ENCODE measurements at regions not wholly inside any gene's neighbourhood (a gene's known extent, or its start where the extent isn't known, plus 50 kb on each side); places are given as distances from the start of the nearest gene placed in this dataset.
A peak's percentile ranks its signal among the peaks of the same experiment; 100 is the strongest.

DNA sequence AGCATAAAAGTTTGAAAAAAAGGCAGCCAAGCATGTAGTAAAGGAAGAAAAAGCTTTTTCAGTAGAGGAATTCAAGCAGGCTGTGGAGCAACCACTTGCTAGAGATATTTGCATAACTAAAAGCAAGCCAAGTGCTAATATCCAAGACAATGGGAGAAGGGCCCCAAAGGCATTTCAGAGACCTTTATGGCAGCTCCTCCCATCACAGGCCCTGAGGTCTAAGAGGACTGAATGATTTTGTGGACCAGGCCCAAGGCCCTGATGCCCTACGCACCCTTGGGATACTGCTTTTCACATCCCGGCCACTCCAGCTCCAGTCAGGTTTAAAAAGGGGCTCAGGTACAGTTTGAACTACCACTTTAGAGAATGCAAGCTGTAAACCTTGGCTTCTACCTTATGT is 261.7 kb upstream of the SEMA3C start:
- Histone ChIP-seq H3K27ac (no peak overlapping the region), H3K9me3 (peaks cover 0 to 8% (median 0%) of the 10 kb centered on the region in 11 donors), H3K27me3 (no peaks in the 10 kb centered on the region), H3K4me3 (no peak overlapping the region), H3K4me1 (peaks cover 0 to 8% (median 0%) of the 10 kb centered on the region in 9 donors), H3K36me3 (no peaks in the 10 kb centered on the region)
- WGBS, 2 donors = 88 to 97% methylated on average over 2 of the region's 2 CpGs
- DNase-seq = no peak
- TF ChIP-seq, protein P1, sequence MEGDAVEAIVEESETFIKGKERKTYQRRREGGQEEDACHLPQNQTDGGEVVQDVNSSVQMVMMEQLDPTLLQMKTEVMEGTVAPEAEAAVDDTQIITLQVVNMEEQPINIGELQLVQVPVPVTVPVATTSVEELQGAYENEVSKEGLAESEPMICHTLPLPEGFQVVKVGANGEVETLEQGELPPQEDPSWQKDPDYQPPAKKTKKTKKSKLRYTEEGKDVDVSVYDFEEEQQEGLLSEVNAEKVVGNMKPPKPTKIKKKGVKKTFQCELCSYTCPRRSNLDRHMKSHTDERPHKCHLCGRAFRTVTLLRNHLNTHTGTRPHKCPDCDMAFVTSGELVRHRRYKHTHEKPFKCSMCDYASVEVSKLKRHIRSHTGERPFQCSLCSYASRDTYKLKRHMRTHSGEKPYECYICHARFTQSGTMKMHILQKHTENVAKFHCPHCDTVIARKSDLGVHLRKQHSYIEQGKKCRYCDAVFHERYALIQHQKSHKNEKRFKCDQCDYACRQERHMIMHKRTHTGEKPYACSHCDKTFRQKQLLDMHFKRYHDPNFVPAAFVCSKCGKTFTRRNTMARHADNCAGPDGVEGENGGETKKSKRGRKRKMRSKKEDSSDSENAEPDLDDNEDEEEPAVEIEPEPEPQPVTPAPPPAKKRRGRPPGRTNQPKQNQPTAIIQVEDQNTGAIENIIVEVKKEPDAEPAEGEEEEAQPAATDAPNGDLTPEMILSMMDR (IDR thresholded peaks at IDR 0.05) = no peak
- intact Hi-C loops (cut with DNase I) = no loop called here
- no peak for ATAC-seq

DNA sequence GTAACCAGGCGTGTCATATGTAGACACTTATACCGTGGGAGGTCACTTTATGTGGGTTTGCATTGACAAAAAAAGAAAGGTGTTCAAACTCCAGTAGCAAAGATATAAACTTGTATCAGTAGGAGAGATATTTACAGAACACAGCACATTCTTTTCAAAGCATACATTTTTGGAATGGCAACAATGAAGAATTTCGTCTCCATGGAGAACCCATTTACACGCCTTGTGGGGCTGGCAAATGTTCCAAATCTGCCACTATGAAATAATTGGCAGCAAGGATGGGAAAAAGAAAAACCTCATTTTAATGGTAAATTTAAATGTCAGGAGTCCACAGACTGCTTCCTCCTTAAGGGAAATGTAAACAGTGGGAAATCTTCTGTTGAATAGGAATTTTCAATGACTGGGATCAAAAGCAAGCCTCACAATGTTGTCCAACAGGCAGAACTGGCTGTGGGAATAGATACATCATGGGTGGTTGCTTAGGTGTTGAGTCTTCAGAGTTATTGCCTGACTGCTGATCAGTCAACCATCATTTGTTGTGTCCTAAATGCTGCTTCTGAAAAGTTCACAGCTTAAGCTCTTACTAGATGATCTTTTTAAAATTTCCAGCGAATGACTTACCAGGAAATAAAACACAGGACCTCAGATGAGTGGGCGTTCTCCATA is 256.6 kb upstream of the SEMA3C start:
- ATAC-seq (no peak), DNase-seq (no peak)
- Histone ChIP-seq H3K27me3 (no peaks in the 10 kb centered on the region), H3K4me3 (no peak overlapping the region), H3K27ac (no peak overlapping the region), H3K4me1 (peaks cover 0 to 7% (median 0%) of the 10 kb centered on the region in 9 donors), H3K9me3 (peaks cover 0 to 8% (median 0%) of the 10 kb centered on the region in 11 donors), H3K36me3 (no peaks in the 10 kb centered on the region)
- 77% methylated on average over 6 of the region's 6 CpGs for WGBS, 2 donors
- intact Hi-C loops (cut with DNase I) = no loop called here
- TF ChIP-seq, protein P1 (IDR thresholded peaks at IDR 0.05) = no peak

DNA sequence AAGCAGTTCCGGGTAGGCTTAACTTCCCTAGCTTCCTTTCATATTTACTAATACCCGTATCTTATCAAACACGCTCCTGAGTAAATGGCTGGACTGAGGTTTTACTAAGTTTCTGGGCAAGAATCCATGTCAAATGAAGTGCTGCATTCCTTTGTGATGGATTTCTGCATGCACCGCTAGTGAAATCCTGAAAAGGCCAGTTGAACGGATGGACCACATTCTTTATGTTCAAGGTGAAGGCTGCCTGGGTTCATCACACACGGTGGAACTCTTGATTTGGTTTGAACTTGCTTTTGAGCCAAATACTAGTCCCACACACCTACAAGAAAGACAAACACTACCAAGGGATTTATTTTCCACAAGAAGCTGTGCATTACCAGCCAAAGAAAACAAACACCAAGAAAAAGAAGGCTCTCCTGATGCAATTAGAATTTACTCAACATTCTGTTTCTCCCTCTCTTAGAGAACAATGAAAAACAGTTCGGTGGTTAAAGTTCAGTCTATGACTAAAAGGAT is 255.0 kb upstream of the SEMA3C start:
- Histone ChIP-seq H3K27ac (no peak overlapping the region), H3K36me3 (no peaks in the 10 kb centered on the region), H3K27me3 (no peaks in the 10 kb centered on the region), H3K9me3 (peaks cover 0 to 8% (median 0%) of the 10 kb centered on the region in 11 donors), H3K4me1 (peaks cover 0 to 7% (median 0%) of the 10 kb centered on the region in 9 donors), H3K4me3 (no peak overlapping the region)
- intact Hi-C loops (cut with DNase I) = no loop called here
- 28% methylated on average over 7 of the region's 7 CpGs for WGBS, 2 donors
- DNase-seq (no peak), ATAC-seq (peak in 1 of 8 donors; percentile 25)
- TF ChIP-seq, protein P1 (IDR thresholded peaks at IDR 0.05) = no peak

DNA sequence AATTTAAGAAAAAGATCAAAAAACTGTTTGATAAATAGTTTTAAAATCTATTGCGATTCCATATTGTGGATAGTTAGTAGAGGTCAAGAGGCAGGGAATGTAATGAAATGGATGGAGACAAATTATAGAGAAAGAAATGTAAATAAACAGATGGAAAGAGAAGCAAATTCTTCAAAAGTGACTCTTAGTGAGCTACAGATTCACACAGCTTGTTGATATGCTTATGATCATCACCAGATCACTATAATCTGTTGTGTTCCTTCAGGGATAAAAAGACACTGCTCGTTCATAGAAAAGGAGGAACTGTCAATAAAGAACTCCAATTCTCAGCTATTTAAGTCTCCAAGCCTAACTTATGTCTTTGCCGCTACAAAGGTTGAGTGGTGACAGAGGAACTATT is 251.4 kb upstream of the SEMA3C start:
- ATAC-seq (no peak), DNase-seq (no peak)
- H3K27ac ChIP-seq = no peak overlapping the region
- H3K36me3 ChIP-seq = no peaks in the 10 kb centered on the region
- H3K9me3 ChIP-seq = no peaks in the 10 kb centered on the region
- intact Hi-C loops (cut with DNase I) = no loop called here
- 79 to 81% methylated on average over 3 of the region's 3 CpGs for WGBS, 2 donors
- TF ChIP-seq, protein P1 (IDR thresholded peaks at IDR 0.05) = no peak
- no peak overlapping the region for H3K4me3 ChIP-seq
- H3K27me3 ChIP-seq = no peaks in the 10 kb centered on the region
- peaks cover 0 to 7% (median 0%) of the 10 kb centered on the region in 9 donors for H3K4me1 ChIP-seq

All from heart right ventricle (tissue), 16 donors.